ENCODE measurements at regions not wholly inside any gene's neighbourhood (a gene's known extent, or its start where the extent isn't known, plus 50 kb on each side); places are given as distances from the start of the nearest gene placed in this dataset.

DNA sequence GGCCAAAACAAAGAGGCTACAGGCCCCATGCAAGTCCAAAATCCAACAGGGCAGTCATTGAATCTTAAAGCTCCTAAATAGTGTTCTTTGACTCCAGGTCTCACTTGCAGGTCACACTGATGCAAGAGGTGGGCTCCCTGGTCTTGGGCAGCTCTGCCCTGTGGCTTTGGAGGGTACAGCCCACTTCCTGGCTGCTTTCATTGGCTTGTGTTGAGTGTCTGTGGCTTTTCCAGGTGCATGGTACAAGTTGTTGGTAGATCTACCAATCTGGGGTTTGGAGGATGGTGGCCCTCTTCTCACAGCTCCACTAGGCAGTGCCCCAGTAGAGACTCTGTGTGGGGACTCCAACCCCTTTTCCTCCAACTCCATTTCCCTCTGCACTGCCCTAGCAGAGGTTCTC, 115.8 kb upstream of the ALKAL2 start:
- TF ChIP-seq, protein P1, sequence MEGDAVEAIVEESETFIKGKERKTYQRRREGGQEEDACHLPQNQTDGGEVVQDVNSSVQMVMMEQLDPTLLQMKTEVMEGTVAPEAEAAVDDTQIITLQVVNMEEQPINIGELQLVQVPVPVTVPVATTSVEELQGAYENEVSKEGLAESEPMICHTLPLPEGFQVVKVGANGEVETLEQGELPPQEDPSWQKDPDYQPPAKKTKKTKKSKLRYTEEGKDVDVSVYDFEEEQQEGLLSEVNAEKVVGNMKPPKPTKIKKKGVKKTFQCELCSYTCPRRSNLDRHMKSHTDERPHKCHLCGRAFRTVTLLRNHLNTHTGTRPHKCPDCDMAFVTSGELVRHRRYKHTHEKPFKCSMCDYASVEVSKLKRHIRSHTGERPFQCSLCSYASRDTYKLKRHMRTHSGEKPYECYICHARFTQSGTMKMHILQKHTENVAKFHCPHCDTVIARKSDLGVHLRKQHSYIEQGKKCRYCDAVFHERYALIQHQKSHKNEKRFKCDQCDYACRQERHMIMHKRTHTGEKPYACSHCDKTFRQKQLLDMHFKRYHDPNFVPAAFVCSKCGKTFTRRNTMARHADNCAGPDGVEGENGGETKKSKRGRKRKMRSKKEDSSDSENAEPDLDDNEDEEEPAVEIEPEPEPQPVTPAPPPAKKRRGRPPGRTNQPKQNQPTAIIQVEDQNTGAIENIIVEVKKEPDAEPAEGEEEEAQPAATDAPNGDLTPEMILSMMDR (IDR thresholded peaks at IDR 0.05; ENCODE audit: extremely low read depth in 1 of 2, insufficient read depth in 1 of 2, low read depth in 1 of 2, low read length in 2 of 2): no peak
- TF ChIP-seq POLR2A (IDR thresholded peaks at IDR 0.05; ENCODE audit: low read depth, low read length): no peak

Data from endothelial cell of umbilical vein (primary cell).